SK-N-SH (cell line): ENCODE measurements at regions not wholly inside any gene's neighbourhood (a gene's known extent, or its start where the extent isn't known, plus 50 kb on each side); places are given as distances from the start of the nearest gene placed in this dataset.

Experiments used
- CTCF ChIA-PET: fragments of 300-600, 350-600 bp; formaldehyde crosslinking; extraction: SDS; loops from one replicate; lab custom pipeline; 2021; lab: Yijun Ruan, JAX
- POLR2A ChIA-PET: fragments of 350-600 bp; sonication (Branson Sonifier 250); formaldehyde crosslinking; extraction: SDS; loops from one replicate; lab custom pipeline; 2020; ENCODE audit warnings: antibody characterized with exemption, inconsistent platforms; lab: Yijun Ruan, JAX
- DNase-seq: peaks from one replicate; pipeline ENCODE4 v3.0.0; 2012
- H2AFZ ChIP-seq: fragments of 200-600 bp; sonication (generic); 2 replicates; pipeline ENCODE4 v1.8.1; 2016; ENCODE audit warnings: antibody characterized with exemption, mild to moderate bottlenecking, low read depth
- H3F3A ChIP-seq: fragments of 200-600 bp; sonication (generic); replicated peaks from 2 replicates; pipeline ENCODE3; 2016; ENCODE audit warnings: antibody characterized with exemption, mild to moderate bottlenecking; ENCODE audit not compliant: insufficient read depth
- H3K27ac ChIP-seq, 2 experiments: fragments of 200-500 bp in 1 of 2; fragments of 200-600 bp in 1 of 2; sonication (Bioruptor generic) in 1 of 2; sonication (generic), shearing (Covaris generic) in 1 of 2; 2 replicates each; pipeline versions ENCODE4 v1.5.1 to v1.6.1; 2014 to 2016; ENCODE audit warnings: low read depth in 2 of 2, inconsistent platforms in 1 of 2, low read length in 1 of 2, mild to moderate bottlenecking in 1 of 2, mixed read lengths in 1 of 2
- H3K27me3 ChIP-seq: fragments of 200-600 bp; sonication (generic), shearing (Covaris generic); 2 replicates; pipeline ENCODE4 v1.6.1; 2016; ENCODE audit warnings: mixed run types; ENCODE audit not compliant: insufficient read depth
- H3K36me3 ChIP-seq, 2 experiments: fragments of 200-500 bp in 1 of 2; fragments of 200-600 bp in 1 of 2; sonication (Bioruptor generic) in 1 of 2; sonication (generic) in 1 of 2; replicated peaks in 1 of 2; 2 replicates each; pipeline versions ENCODE3 to v1.5.1; 2014 to 2016; ENCODE audit warnings: low read length in 1 of 2, mild to moderate bottlenecking in 1 of 2; ENCODE audit not compliant: insufficient read depth in 2 of 2, control insufficient read depth in 1 of 2
- H3K4me1 ChIP-seq, 2 experiments: fragments of 200-500 bp in 1 of 2; fragments of 200-600 bp in 1 of 2; sonication (Bioruptor generic) in 1 of 2; sonication (generic), shearing (Covaris generic) in 1 of 2; 2 replicates each; pipeline versions ENCODE4 v1.5.1 to v1.6.1; 2014 to 2016; ENCODE audit warnings: low read depth in 1 of 2, low read length in 1 of 2, mixed run types in 1 of 2; ENCODE audit not compliant: insufficient read depth in 2 of 2, control insufficient read depth in 1 of 2
- H3K4me2 ChIP-seq: fragments of 200-600 bp; sonication (generic), shearing (Covaris generic); 2 replicates; pipeline ENCODE4 v1.6.1; 2017; ENCODE audit warnings: mixed run types
- H3K4me3 ChIP-seq, 2 experiments: fragments of 200-500 bp in 1 of 2; fragments of 200-600 bp in 1 of 2; sonication (Bioruptor generic) in 1 of 2; sonication (generic), shearing (Covaris generic) in 1 of 2; 2 replicates each; pipeline versions ENCODE4 v1.5.1 to v1.8.1; 2014 to 2016; ENCODE audit warnings: low read depth in 2 of 2, inconsistent platforms in 1 of 2, low read length in 1 of 2, mild to moderate bottlenecking in 1 of 2, mixed read lengths in 1 of 2, moderate library complexity in 1 of 2
- H3K79me2 ChIP-seq: fragments of 200-600 bp; sonication (generic); 2 replicates; pipeline ENCODE4 v1.8.1; 2017; ENCODE audit warnings: mild to moderate bottlenecking; ENCODE audit not compliant: insufficient read depth
- H3K9ac ChIP-seq: fragments of 200-600 bp; sonication (generic); 2 replicates; pipeline ENCODE4 v1.6.1; 2017; ENCODE audit warnings: mixed run types
- H3K9me2 ChIP-seq: fragments of 200-600 bp; sonication (generic); 2 replicates; pipeline ENCODE4 v1.6.1; 2017; ENCODE audit warnings: mixed run types
- H3K9me3 ChIP-seq: fragments of 200-600 bp; sonication (generic); 2 replicates; pipeline ENCODE4 v1.6.1; 2017; ENCODE audit warnings: mixed run types, mild to moderate bottlenecking, moderate library complexity
- H4K20me1 ChIP-seq: fragments of 200-600 bp; sonication (generic); 2 replicates; pipeline ENCODE4 v1.6.1; 2017; ENCODE audit warnings: mild to moderate bottlenecking, mixed run types; ENCODE audit not compliant: insufficient read depth
- ELF1 ChIP-seq: IDR thresholded peaks from 2 replicates; pipeline ENCODE4 v1.4.0; 2012
- EP300 ChIP-seq, 2 experiments: IDR thresholded peaks; 2 replicates each; pipeline versions ENCODE4 v1.4.0 to v1.6.1; 2012; ENCODE audit warnings: borderline replicate concordance in 1 of 2, low read depth in 1 of 2, low read length in 1 of 2
- FOSL2 ChIP-seq: IDR thresholded peaks from 2 replicates; pipeline ENCODE4 v1.4.0; 2012; ENCODE audit warnings: low read depth, mild to moderate bottlenecking, moderate library complexity, borderline replicate concordance
- FOXJ3 ChIP-seq: sonication (generic); formaldehyde crosslinking; IDR thresholded peaks from 2 replicates; pipeline ENCODE4 v1.5.1; 2020; ENCODE audit warnings: mild to moderate bottlenecking, missing genetic modification reagents
- MEF2A ChIP-seq: IDR thresholded peaks from 2 replicates; pipeline ENCODE4 v1.4.0; 2012; ENCODE audit warnings: low read depth, borderline replicate concordance
- MXI1 ChIP-seq: IDR thresholded peaks from 2 replicates; pipeline ENCODE4 v1.6.1; 2012; ENCODE audit warnings: mild to moderate bottlenecking, low read depth, low read length, improper control_type of control experiment
- NFIC ChIP-seq: IDR thresholded peaks from 2 replicates; pipeline ENCODE4 v1.4.0; 2012; ENCODE audit warnings: borderline replicate concordance
- RAD21 ChIP-seq: IDR thresholded peaks from 2 replicates; pipeline ENCODE4 v1.6.1; 2012; ENCODE audit warnings: mild to moderate bottlenecking, low read length
- RCOR1 ChIP-seq: fragments of 150-350 bp; IDR thresholded peaks from 2 replicates; pipeline ENCODE4 v1.6.1; 2017; ENCODE audit warnings: antibody characterized with exemption, low read length
- SIN3A ChIP-seq: IDR thresholded peaks from 2 replicates; pipeline ENCODE4 v1.6.1; 2012; ENCODE audit warnings: low read depth, mild to moderate bottlenecking, low read length, moderate library complexity, borderline replicate concordance
- SMC3 ChIP-seq: IDR thresholded peaks from 2 replicates; pipeline ENCODE4 v1.6.1; 2012; ENCODE audit warnings: low read depth, low read length, improper control_type of control experiment
- TAF1 ChIP-seq: IDR thresholded peaks from 2 replicates; pipeline ENCODE4 v1.6.1; 2012; ENCODE audit warnings: low read depth, mild to moderate bottlenecking, low read length, moderate library complexity, borderline replicate concordance
- TCF12 ChIP-seq: IDR thresholded peaks from 2 replicates; pipeline ENCODE4 v1.4.0; 2012
- TEAD4 ChIP-seq: IDR thresholded peaks from 2 replicates; pipeline ENCODE4 v1.4.0; 2012; ENCODE audit warnings: mild to moderate bottlenecking, borderline replicate concordance; ENCODE audit not compliant: insufficient read depth
- USF1 ChIP-seq: IDR thresholded peaks from 2 replicates; pipeline ENCODE4 v1.4.0; 2012; ENCODE audit warnings: low read depth, borderline replicate concordance
- WGBS: methylation state at CpG from one replicate; pipeline ENCODE4 v1.1.6; 2017; ENCODE audit warnings: low lambda C conversion rate; 5-methylcytosine and 5-hydroxymethylcytosine counted together
- TF ChIP-seq, protein P1 (sequence below): fragments of 150-350 bp; IDR thresholded peaks from 2 replicates; pipeline ENCODE4 v1.6.1; 2016; ENCODE audit warnings: mild to moderate bottlenecking, low read depth, low read length

DNA sequence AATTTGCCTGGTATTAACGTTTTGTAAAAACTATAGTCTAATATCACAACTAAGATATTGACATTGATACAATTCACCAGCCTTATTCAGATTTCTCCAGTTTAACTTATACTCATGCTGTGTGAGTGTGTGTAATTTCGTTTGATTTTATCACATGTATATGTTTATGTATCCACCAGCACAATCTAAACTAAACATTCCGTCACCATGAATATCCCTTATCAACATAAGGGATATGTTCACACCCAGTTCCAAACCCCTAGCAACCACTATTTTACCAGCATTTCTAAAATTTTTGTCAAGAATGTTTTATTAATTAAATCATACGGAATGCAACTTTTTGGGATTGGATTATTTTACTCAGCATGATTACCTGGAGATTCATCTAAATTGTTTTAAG is 450.3 kb downstream of the FBXO15 start:
- no peaks in the 10 kb centered on the region for H3F3A ChIP-seq

DNA sequence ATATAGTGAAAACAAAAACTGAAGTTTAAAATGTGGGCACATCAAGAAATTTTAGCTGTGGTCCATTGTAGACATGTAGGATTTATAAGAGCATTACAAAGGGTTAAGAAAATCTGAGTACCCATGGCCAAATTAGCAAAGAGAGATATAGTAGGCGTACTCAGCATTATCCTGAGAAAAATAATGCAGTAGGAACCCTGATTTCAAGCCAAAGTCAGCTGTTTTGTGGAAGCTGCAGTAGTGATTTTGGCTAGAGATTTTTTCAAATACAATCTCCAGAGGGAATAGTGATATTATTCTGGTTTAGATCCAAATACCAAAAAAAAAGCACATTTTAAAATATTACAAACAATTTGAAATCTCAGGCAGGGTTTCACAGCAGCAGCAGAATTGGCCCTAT is 450.9 kb downstream of the FBXO15 start:
- Histone ChIP-seq H2AFZ (no peak overlapping the region), H4K20me1 (no peaks in the 10 kb centered on the region), H3K9me3 (no peaks in the 10 kb centered on the region), H3K4me1 (no peaks in the 10 kb centered on the region), H3K27ac (no peak overlapping the region), H3K9me2 (no peaks in the 10 kb centered on the region)
- DNase-seq, result no peak
- 88% methylated on average over 1 of the region's 1 CpG for WGBS
- CTCF ChIA-PET, result no interaction called here
- TF ChIP-seq ELF1, result no peak
- TF ChIP-seq TCF12, result no peak
- TF ChIP-seq, all 33 proteins: peak for 0
- Histone ChIP-seq H3K27me3 (no peaks in the 10 kb centered on the region), H3K79me2 (no peaks in the 10 kb centered on the region), H3K9ac (no peak overlapping the region), H3K4me2 (no peak overlapping the region), H3F3A (no peaks in the 10 kb centered on the region), H3K4me3 (no peak overlapping the region), H3K36me3 (no peaks in the 10 kb centered on the region)
- POLR2A ChIA-PET, result no interaction called here

More for the DNA sequence above, 450.3 kb downstream of the FBXO15 start:
- Histone ChIP-seq H2AFZ (no peak overlapping the region), H3K9me2 (no peaks in the 10 kb centered on the region), H3K4me1 (no peaks in the 10 kb centered on the region), H3K27ac (no peak overlapping the region), H3K27me3 (no peaks in the 10 kb centered on the region), H3K9me3 (no peaks in the 10 kb centered on the region), H3K79me2 (no peaks in the 10 kb centered on the region), H3K9ac (no peak overlapping the region), H4K20me1 (no peaks in the 10 kb centered on the region), H3K4me3 (no peak overlapping the region), H3K4me2 (no peak overlapping the region), H3K36me3 (no peaks in the 10 kb centered on the region)
- no peak for DNase-seq
- TF ChIP-seq FOXJ3 (CRISPR knock-in tag) (no peak), SMC3 (no peak), TEAD4 (no peak), USF1 (no peak), MXI1 (no peak), TAF1 (no peak), EP300 (IDR thresholded peaks at IDR 0.05; ENCODE audit: borderline replicate concordance in 1 of 2, low read depth in 1 of 2, low read length in 1 of 2) (no peak), RCOR1 (no peak), MEF2A (no peak), SIN3A (no peak), FOSL2 (no peak), NFIC (no peak), TCF12 (no peak), RAD21 (no peak)
- TF ChIP-seq, protein P1, sequence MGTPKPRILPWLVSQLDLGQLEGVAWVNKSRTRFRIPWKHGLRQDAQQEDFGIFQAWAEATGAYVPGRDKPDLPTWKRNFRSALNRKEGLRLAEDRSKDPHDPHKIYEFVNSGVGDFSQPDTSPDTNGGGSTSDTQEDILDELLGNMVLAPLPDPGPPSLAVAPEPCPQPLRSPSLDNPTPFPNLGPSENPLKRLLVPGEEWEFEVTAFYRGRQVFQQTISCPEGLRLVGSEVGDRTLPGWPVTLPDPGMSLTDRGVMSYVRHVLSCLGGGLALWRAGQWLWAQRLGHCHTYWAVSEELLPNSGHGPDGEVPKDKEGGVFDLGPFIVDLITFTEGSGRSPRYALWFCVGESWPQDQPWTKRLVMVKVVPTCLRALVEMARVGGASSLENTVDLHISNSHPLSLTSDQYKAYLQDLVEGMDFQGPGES, result no peak
- 38% methylated on average over 4 of the region's 4 CpGs for WGBS
- ChIA-PET CTCF (no interaction called here), POLR2A (no interaction called here)
